ENCODE measurements at regions not wholly inside any gene's neighbourhood (a gene's known extent, or its start where the extent isn't known, plus 50 kb on each side); places are given as distances from the start of the nearest gene placed in this dataset.

DNA sequence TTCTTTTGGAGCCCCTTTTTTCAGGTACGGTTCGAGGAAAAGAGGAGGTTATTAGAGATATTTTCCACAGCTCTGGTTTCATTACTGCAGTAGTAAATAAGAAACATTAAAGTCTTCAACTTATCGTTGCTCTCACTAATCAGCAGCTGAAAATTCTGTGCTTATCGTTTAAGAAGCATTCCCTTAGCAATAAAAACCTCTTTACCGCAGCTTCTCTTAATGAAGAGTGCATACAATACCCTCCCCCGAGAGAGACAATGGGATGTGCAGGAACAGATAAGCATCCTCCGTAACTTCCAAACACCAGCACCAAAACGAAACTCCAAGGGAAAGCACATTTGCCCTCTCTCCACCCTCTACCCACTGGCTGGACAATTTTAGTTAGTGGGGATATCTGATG, 384.5 kb downstream of the NEBL start:
- CTCF ChIA-PET (ENCODE audit: low intra/inter-chr PET ratio, low total read pairs), result no interaction called here
- Histone ChIP-seq H3K4me2 (ENCODE audit: low read depth, low read length) (no peak overlapping the region), H3K79me2 (ENCODE audit: insufficient read depth, low read length) (no peaks in the 10 kb centered on the region), H3K9me3 (ENCODE audit: low read length) (peaks cover 63% of the 10 kb centered on the region), H4K20me1 (ENCODE audit: insufficient read depth, low read length) (no peaks in the 10 kb centered on the region), H3K27me3 (ENCODE audit: control insufficient read depth in 1 of 2, insufficient read depth in 2 of 2, low read length in 2 of 2) (no peaks in the 10 kb centered on the region), H3K9ac (ENCODE audit: insufficient read depth, low read depth, low read length) (no peak overlapping the region), H3K4me1 (ENCODE audit: insufficient read depth, low read length) (no peaks in the 10 kb centered on the region), H3K27ac (ENCODE audit: extremely low read length, insufficient read depth, low read length) (no peak overlapping the region), H2AFZ (ENCODE audit: low read length) (no peak overlapping the region), H3K36me3 (replicated peaks in 1 of 2; ENCODE audit: control insufficient read depth in 1 of 2, insufficient read depth in 2 of 2, low read length in 2 of 2) (no peaks in the 10 kb centered on the region), H3K4me3 (replicated peaks in 1 of 3; ENCODE audit: insufficient read depth in 1 of 3, low read depth in 2 of 3, low read length in 3 of 3) (no peak overlapping the region)
- DNase-seq (ENCODE audit: low spot score), result no peak
- no TSS peak for BruUV-seq (replicated peaks)
- no peak for ATAC-seq
- FAIRE-seq, result no peak
- in situ Hi-C loops (cut with HindIII; ENCODE audit: extremely low pct_ligation_motif_present, low pct_unique_long_range_greater_than_20kb), result no loop called here
- intact Hi-C loops (cut with micrococcal nuclease; ENCODE audit: unreplicated experiment), result no loop called here
- TF ChIP-seq, protein P1, sequence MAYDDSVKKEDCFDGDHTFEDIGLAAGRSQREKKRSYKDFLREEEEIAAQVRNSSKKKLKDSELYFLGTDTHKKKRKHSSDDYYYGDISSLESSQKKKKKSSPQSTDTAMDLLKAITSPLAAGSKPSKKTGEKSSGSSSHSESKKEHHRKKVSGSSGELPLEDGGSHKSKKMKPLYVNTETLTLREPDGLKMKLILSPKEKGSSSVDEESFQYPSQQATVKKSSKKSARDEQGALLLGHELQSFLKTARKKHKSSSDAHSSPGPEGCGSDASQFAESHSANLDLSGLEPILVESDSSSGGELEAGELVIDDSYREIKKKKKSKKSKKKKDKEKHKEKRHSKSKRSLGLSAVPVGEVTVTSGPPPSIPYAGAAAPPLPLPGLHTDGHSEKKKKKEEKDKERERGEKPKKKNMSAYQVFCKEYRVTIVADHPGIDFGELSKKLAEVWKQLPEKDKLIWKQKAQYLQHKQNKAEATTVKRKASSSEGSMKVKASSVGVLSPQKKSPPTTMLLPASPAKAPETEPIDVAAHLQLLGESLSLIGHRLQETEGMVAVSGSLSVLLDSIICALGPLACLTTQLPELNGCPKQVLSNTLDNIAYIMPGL (CRISPR knock-in tag; IDR thresholded peaks at IDR 0.05; ENCODE audit: borderline replicate concordance in 1 of 2, low read depth in 1 of 2), result no peak
- TF ChIP-seq ZNF331 (CRISPR knock-in tag; IDR thresholded peaks at IDR 0.05), result no peak
- TF ChIP-seq ZNF883 (CRISPR knock-in tag; IDR thresholded peaks at IDR 0.05; ENCODE audit: not compliant biosample characterization), result no peak
- TF ChIP-seq, protein P2, sequence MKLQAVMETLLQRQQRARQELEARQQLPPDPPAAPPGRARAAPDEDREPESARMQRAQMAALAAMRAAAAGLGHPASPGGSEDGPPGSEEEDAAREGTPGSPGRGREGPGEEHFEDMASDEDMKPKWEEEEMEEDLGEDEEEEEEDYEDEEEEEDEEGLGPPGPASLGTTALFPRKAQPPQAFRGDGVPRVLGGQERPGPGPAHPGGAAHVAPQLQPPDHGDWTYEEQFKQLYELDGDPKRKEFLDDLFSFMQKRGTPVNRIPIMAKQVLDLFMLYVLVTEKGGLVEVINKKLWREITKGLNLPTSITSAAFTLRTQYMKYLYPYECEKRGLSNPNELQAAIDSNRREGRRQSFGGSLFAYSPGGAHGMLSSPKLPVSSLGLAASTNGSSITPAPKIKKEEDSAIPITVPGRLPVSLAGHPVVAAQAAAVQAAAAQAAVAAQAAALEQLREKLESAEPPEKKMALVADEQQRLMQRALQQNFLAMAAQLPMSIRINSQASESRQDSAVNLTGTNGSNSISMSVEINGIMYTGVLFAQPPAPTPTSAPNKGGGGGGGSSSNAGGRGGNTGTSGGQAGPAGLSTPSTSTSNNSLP (IDR thresholded peaks at IDR 0.05; ENCODE audit: low read depth, low read length), result no peak
- TF ChIP-seq MTF2 (CRISPR knock-in tag; IDR thresholded peaks at IDR 0.05; ENCODE audit: borderline replicate concordance), result no peak
- TF ChIP-seq SCMH1 (CRISPR knock-in tag; IDR thresholded peaks at IDR 0.05; ENCODE audit: borderline replicate concordance), result no peak
- TF ChIP-seq, protein P3, sequence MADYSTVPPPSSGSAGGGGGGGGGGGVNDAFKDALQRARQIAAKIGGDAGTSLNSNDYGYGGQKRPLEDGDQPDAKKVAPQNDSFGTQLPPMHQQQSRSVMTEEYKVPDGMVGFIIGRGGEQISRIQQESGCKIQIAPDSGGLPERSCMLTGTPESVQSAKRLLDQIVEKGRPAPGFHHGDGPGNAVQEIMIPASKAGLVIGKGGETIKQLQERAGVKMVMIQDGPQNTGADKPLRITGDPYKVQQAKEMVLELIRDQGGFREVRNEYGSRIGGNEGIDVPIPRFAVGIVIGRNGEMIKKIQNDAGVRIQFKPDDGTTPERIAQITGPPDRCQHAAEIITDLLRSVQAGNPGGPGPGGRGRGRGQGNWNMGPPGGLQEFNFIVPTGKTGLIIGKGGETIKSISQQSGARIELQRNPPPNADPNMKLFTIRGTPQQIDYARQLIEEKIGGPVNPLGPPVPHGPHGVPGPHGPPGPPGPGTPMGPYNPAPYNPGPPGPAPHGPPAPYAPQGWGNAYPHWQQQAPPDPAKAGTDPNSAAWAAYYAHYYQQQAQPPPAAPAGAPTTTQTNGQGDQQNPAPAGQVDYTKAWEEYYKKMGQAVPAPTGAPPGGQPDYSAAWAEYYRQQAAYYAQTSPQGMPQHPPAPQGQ (CRISPR knock-in tag; IDR thresholded peaks at IDR 0.05; ENCODE audit: borderline replicate concordance), result no peak
- no peak for TF ChIP-seq ZNF572 (CRISPR knock-in tag; IDR thresholded peaks at IDR 0.05)
- TF ChIP-seq ZNF383 (CRISPR knock-in tag; IDR thresholded peaks at IDR 0.05; ENCODE audit: borderline replicate concordance), result no peak
- TF ChIP-seq MATR3 (CRISPR knock-in tag; IDR thresholded peaks at IDR 0.05), result no peak
- no peak for TF ChIP-seq NCOA1 (CRISPR knock-in tag; IDR thresholded peaks at IDR 0.05)
- TF ChIP-seq ZNF225 (CRISPR knock-in tag; IDR thresholded peaks at IDR 0.05), result no peak
- no peak for TF ChIP-seq TBX3 (IDR thresholded peaks at IDR 0.05; ENCODE audit: borderline replicate concordance)
- no peak for TF ChIP-seq NFE2L1 (CRISPR knock-in tag; IDR thresholded peaks at IDR 0.05; ENCODE audit: borderline replicate concordance)
- no peak for TF ChIP-seq IKZF4 (CRISPR knock-in tag; IDR thresholded peaks at IDR 0.05; ENCODE audit: borderline replicate concordance, low read depth, not compliant biosample characterization)
- TF ChIP-seq MEIS1 (CRISPR knock-in tag; IDR thresholded peaks at IDR 0.05; ENCODE audit: borderline replicate concordance), result no peak
- TF ChIP-seq AGO2 (optimal IDR thresholded peaks at IDR 0.05; ENCODE audit: low read depth, low read length), result no peak
- TF ChIP-seq FOXM1 (CRISPR knock-in tag; IDR thresholded peaks at IDR 0.05), result no peak
- TF ChIP-seq ZNF468 (CRISPR knock-in tag; IDR thresholded peaks at IDR 0.05), result no peak
- no peak for TF ChIP-seq ZC3H4 (CRISPR knock-in tag; IDR thresholded peaks at IDR 0.05; ENCODE audit: borderline replicate concordance)
- POLR2A ChIA-PET, result no interaction called here
- WGBS (ENCODE audit: low lambda C conversion rate), result 23% methylated on average over 8 of the region's 8 CpGs

Data from HepG2 (cell line).